ENCODE measurements at regions not wholly inside any gene's neighbourhood (a gene's known extent, or its start where the extent isn't known, plus 50 kb on each side); places are given as distances from the start of the nearest gene placed in this dataset.

GRCh38 chrX:74220277-74220676, 83.7 kb upstream of the ZCCHC13 start:
- TF ChIP-seq CTCF (conservative IDR thresholded peaks at IDR 0.05; ENCODE audit: low read depth, low read length) (no peak), MAZ (IDR thresholded peaks at IDR 0.05; ENCODE audit: borderline replicate concordance, low read depth, low read length) (no peak), USF2 (IDR thresholded peaks at IDR 0.05; ENCODE audit: low read depth, low read length) (no peak), FOS (IDR thresholded peaks at IDR 0.05; ENCODE audit: low read depth, low read length) (no peak), MAFK (IDR thresholded peaks at IDR 0.05; ENCODE audit: low read depth, low read length) (no peak), POLR2A (IDR thresholded peaks at IDR 0.05; ENCODE audit: low read depth, low read length) (no peak)

All from IMR-90 (cell line).